Stimulated activated naive B cell treated with anti-CD40 and anti-IgM and Interleukin-4, amounts not matched to agents 10 μg/mL and 1 μg/mL and 100 μg/mL, for 72 hours (primary cell): ENCODE measurements at regions not wholly inside any gene's neighbourhood (a gene's known extent, or its start where the extent isn't known, plus 50 kb on each side); places are given as distances from the start of the nearest gene placed in this dataset.

Source experiments
- ATAC-seq, 2 donors: fragments of 150-1000 bp; cut with Tn5 transposase; replicated peaks; 2 replicates each; pipeline ENCODE4 v1.10.0; 2021; ENCODE audit warnings: moderate library complexity in 1 of 2
- DNase-seq: peaks from one replicate; pipeline ENCODE4 v3.0.0; 2021
- H3K27ac Mint-ChIP-seq: one replicate; pipeline ENCODE4 v1.8.0; 2022; ENCODE audit warnings: mild to moderate bottlenecking, mixed read lengths
- H3K27me3 Mint-ChIP-seq, 2 donors: one replicate each; pipeline ENCODE4 v1.8.0; 2022; ENCODE audit warnings: mixed read lengths in 2 of 2
- H3K36me3 Mint-ChIP-seq, 2 donors: one replicate each; pipeline ENCODE4 v1.8.0; 2022; ENCODE audit warnings: mixed read lengths in 2 of 2, mild to moderate bottlenecking in 1 of 2
- H3K4me1 Mint-ChIP-seq, 2 donors: one replicate each; pipeline ENCODE4 v1.8.0; 2022; ENCODE audit warnings: mixed read lengths in 2 of 2, mild to moderate bottlenecking in 1 of 2
- H3K4me3 Mint-ChIP-seq, 2 donors: one replicate each; pipeline ENCODE4 v1.8.0; 2022; ENCODE audit warnings: mild to moderate bottlenecking in 2 of 2, mixed read lengths in 2 of 2, moderate library complexity in 1 of 2
- H3K9me3 Mint-ChIP-seq, 2 donors: one replicate each; pipeline ENCODE4 v1.8.0; 2022; ENCODE audit warnings: mixed read lengths in 2 of 2, mild to moderate bottlenecking in 1 of 2

GRCh38 chr12:115450017-115450416 is 766.0 kb upstream of the TBX3 start:
- peaks cover 28 to 33% of the 10 kb centered on the region in 2 donors for H3K27me3 Mint-ChIP-seq
- H3K9me3 Mint-ChIP-seq, result peaks cover 0 to 1% of the 10 kb centered on the region in 2 donors
- H3K4me3 Mint-ChIP-seq, result no peak overlapping the region
- ATAC-seq (no peak), DNase-seq (no peak)
- H3K27ac Mint-ChIP-seq, result no peak overlapping the region
- H3K4me1 Mint-ChIP-seq, result peaks cover 4 to 5% of the 10 kb centered on the region in 2 donors
- peaks cover 0 to 4% of the 10 kb centered on the region in 2 donors for H3K36me3 Mint-ChIP-seq

GRCh38 chr12:115449526-115449925 is 765.6 kb upstream of the TBX3 start:
- no peak for DNase-seq

DNA sequence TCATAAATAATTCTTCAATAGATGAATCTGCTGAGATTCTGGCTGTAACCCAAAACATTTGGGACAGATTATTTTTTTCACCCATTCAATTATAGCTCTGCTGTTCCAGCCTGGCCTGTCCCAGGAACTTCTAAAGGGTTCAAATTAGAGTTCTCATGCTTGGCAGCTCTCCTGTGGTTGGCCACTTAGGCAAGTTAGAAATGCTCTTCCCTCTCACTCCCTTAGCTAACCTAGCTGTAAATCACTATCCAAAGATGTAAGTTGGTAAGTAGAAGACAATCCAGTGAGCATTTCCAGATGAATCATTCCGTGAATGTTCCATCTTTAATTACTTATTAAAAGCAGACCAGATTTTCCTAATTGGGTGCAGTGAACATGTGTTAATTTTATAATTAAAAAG is 760.4 kb upstream of the TBX3 start:
- Mint-ChIP-seq H3K27ac (no peak overlapping the region), H3K4me1 (no peaks in the 10 kb centered on the region), H3K27me3 (no peaks in the 10 kb centered on the region), H3K36me3 (no peaks in the 10 kb centered on the region), H3K4me3 (no peak overlapping the region), H3K9me3 (no peaks in the 10 kb centered on the region)
- ATAC-seq (no peak), DNase-seq (no peak)

More at GRCh38 chr12:115449526-115449925, 765.6 kb upstream of the TBX3 start:
- Mint-ChIP-seq H3K4me3 (no peak overlapping the region), H3K36me3 (peaks cover 0 to 4% of the 10 kb centered on the region in 2 donors), H3K4me1 (peaks cover 4 to 5% of the 10 kb centered on the region in 2 donors), H3K27ac (no peak overlapping the region), H3K27me3 (peaks cover 28 to 33% of the 10 kb centered on the region in 2 donors), H3K9me3 (peaks cover 0 to 1% of the 10 kb centered on the region in 2 donors)
- ATAC-seq, result no peak

DNA sequence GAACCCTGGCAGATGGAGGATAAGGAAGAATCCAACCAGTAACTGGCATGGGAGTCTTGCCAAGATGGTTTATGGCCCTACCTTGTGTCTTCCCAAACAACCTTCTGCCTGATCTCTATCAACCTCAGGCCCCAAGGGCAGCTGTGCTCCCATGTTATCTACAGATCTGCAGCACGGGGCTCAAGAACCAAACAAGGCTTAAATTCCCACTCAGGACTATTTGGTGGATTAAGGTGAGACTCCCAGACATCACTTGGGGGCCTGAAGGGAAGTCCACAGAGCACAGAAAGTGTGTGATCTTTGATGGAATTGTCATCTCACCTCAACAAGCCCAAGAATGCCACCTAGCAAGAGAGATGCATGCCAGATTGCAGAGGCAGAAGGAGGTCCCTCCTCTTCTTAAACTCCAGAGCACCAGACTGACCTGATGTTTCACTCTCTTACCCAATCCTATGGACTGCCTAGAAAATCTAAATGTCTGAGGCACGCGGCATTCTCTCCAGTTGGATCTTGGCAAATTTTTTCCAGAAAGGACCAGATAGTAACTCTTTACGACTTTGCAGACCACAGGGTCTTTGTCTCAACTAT is 759.5 kb upstream of the TBX3 start:
- ATAC-seq (no peak), DNase-seq (no peak)
- H3K4me3 Mint-ChIP-seq, result no peak overlapping the region
- no peak overlapping the region for H3K27ac Mint-ChIP-seq
- H3K27me3 Mint-ChIP-seq, result no peaks in the 10 kb centered on the region
- no peaks in the 10 kb centered on the region for H3K4me1 Mint-ChIP-seq
- peaks cover 0 to 2% of the 10 kb centered on the region in 2 donors for H3K9me3 Mint-ChIP-seq
- H3K36me3 Mint-ChIP-seq, result no peaks in the 10 kb centered on the region

DNA sequence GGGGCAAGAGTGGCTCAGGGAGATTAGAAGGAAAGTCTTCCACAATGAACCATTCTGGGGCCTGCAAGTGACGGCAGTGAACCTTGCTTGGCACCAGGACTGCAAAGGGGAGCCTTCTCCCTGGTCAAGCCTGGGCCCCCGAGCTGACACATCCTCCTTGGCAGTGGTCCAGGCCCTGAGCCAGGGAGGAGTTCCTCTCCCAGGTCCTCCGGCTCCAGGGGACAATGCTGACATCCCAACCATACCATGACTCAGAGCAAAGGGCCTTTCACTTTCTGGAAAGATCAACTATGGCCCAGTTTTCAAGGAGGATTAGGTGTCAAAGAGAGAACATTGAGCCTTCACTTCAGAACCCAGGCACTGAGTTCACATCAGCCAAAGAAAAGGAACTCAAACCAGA is 756.5 kb upstream of the TBX3 start:
- Mint-ChIP-seq H3K9me3 (peaks cover 0 to 3% of the 10 kb centered on the region in 2 donors), H3K4me3 (no peak overlapping the region), H3K27ac (no peak overlapping the region), H3K27me3 (peaks cover 0 to 4% of the 10 kb centered on the region in 2 donors), H3K36me3 (no peaks in the 10 kb centered on the region), H3K4me1 (no peaks in the 10 kb centered on the region)
- DNase-seq (no peak), ATAC-seq (no peak)

- Mint-ChIP-seq H3K4me1 (no peaks in the 10 kb centered on the region), H3K9me3 (peaks cover 0 to 3% of the 10 kb centered on the region in 2 donors), H3K27me3 (peaks cover 0 to 4% of the 10 kb centered on the region in 2 donors), H3K4me3 (no peak overlapping the region), H3K27ac (no peak overlapping the region), H3K36me3 (no peaks in the 10 kb centered on the region)
- no peak for DNase-seq
- ATAC-seq, result no peak
Measured at GRCh38 chr12:115439008-115439601, 755.1 kb upstream of the TBX3 start.

DNA sequence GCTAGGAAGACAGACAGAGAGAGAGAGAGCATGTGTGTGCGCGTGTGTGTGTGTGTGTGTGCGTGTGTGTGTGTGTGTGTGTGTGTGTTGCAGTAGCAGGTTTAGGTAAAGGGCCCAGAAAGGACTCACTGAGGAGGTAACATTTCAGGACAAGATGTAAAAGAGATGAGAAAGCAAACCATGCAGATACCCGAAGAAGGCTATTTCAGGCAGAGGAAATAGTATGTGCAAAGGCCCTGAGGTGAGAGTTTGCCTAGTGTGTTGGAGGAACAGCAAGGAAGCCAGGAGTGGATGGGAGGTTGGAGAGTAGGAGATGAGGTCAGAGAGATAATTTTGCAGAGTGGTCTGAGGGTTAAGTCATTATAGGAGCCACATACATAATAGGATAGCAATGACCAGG is 754.3 kb upstream of the TBX3 start:
- no peak overlapping the region for H3K4me3 Mint-ChIP-seq

DNA sequence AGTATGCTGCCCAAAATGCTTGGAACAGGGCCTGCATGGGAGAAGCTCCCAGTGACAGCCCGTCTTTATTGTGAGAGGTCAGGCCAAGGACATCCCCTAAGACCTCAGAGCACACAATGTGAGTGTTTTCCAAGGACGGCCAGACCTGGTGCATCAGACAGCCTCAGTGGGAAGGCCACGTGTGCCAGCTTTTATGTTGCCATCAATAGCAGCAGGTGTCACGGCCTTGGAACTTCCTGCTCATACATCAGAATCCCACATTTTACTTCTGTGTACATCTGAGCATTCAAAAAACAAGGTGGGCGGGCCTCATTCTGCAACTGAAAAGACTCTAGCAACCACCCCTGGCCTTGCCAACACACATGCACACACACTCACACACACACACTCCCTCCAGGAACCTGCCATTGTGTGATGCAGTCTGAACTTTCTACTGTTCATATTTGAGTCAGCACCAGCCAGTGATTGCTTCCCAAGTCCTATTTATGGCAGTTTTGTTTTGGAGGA is 753.1 kb upstream of the TBX3 start:
- H3K4me1 Mint-ChIP-seq, result no peaks in the 10 kb centered on the region
- H3K36me3 Mint-ChIP-seq, result no peaks in the 10 kb centered on the region
- H3K27ac Mint-ChIP-seq, result no peak overlapping the region
- ATAC-seq (no peak), DNase-seq (no peak)
- H3K27me3 Mint-ChIP-seq, result peaks cover 0 to 4% of the 10 kb centered on the region in 2 donors
- H3K4me3 Mint-ChIP-seq, result no peak overlapping the region
- peaks cover 0 to 3% of the 10 kb centered on the region in 2 donors for H3K9me3 Mint-ChIP-seq

More for the DNA sequence above, 754.3 kb upstream of the TBX3 start:
- H3K4me1 Mint-ChIP-seq, result no peaks in the 10 kb centered on the region
- peaks cover 0 to 4% of the 10 kb centered on the region in 2 donors for H3K27me3 Mint-ChIP-seq
- peaks cover 0 to 3% of the 10 kb centered on the region in 2 donors for H3K9me3 Mint-ChIP-seq
- H3K27ac Mint-ChIP-seq, result peak overlapping the region; percentile 28
- DNase-seq (no peak), ATAC-seq (no peak)
- no peaks in the 10 kb centered on the region for H3K36me3 Mint-ChIP-seq

- no peak for ATAC-seq
- Mint-ChIP-seq H3K36me3 (no peaks in the 10 kb centered on the region), H3K4me3 (no peak overlapping the region), H3K4me1 (no peaks in the 10 kb centered on the region), H3K9me3 (peaks cover 0 to 3% of the 10 kb centered on the region in 2 donors), H3K27me3 (peaks cover 0 to 4% of the 10 kb centered on the region in 2 donors), H3K27ac (no peak overlapping the region)
- no peak for DNase-seq
Measured at GRCh38 chr12:115433014-115433634, 749.1 kb upstream of the TBX3 start.

DNA sequence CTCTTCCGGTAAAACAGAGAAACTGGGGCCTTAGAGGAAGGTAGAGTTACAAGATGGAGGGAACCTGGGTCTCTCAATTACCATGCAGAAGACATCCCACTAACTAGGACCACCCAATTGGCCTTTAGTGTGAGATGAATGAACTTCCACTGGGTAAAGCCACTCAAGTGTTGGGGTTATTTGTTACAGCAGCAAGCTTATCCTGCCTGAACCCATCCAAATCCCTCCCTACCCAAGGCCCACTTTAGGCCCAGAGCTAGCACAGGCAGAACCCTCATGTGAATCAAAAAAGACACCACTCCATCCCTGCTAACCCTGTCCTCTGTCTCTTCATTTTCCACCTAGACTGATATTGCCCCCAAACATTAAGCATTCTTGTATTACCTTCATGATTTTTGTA is 746.7 kb upstream of the TBX3 start:
- H3K4me3 Mint-ChIP-seq, result no peak overlapping the region
- peaks cover 4% of the 10 kb centered on the region in 2 donors for H3K9me3 Mint-ChIP-seq
- DNase-seq, result no peak
- H3K27ac Mint-ChIP-seq, result no peak overlapping the region
- ATAC-seq, result no peak
- no peaks in the 10 kb centered on the region for H3K27me3 Mint-ChIP-seq
- H3K36me3 Mint-ChIP-seq, result no peaks in the 10 kb centered on the region
- H3K4me1 Mint-ChIP-seq, result no peaks in the 10 kb centered on the region

DNA sequence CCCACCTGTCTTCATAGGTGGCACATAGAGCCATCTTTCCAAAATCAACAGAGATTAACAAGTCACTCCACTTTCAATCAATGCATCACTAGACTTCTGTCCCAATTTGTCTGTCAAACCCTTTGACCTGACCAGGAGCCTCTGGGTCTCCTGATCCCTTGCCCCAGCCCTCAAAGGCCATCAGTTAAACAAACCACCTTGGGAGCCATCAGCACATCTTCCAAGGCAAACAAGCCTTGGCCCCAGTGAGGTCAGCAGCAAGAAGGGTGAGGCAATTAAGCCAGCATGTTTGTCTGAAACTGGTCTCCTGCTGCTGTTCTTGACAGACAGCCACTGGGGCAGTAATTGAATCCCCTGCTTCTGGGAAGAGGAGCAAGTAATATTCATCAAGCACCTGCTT is 742.8 kb upstream of the TBX3 start:
- Mint-ChIP-seq H3K27ac (no peak overlapping the region), H3K36me3 (no peaks in the 10 kb centered on the region), H3K4me1 (no peaks in the 10 kb centered on the region), H3K27me3 (no peaks in the 10 kb centered on the region), H3K4me3 (no peak overlapping the region), H3K9me3 (peaks cover 4% of the 10 kb centered on the region in 2 donors)
- DNase-seq, result no peak
- no peak for ATAC-seq

DNA sequence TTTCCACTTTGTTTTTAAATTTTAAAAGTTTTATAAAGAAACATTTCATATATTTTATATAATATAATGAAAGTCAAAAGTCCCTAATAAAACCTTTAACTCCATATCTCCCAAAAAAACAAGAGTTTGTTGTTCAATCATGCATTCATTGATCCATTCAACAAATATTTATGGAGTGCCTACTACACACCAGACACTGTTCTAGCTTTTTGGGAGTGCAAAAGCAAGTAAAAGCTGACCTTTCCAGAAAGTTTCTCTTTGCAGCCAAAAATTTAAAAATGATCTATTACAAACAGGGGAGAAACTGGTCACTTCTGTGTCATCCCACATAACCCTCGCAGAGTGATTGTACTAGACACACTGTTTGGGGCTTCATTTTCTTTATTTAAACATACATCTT is 740.0 kb upstream of the TBX3 start:
- H3K4me1 Mint-ChIP-seq, result no peaks in the 10 kb centered on the region
- no peak for ATAC-seq
- no peak overlapping the region for H3K27ac Mint-ChIP-seq
- DNase-seq, result no peak
- no peaks in the 10 kb centered on the region for H3K36me3 Mint-ChIP-seq
- H3K4me3 Mint-ChIP-seq, result no peak overlapping the region
- peaks cover 4% of the 10 kb centered on the region in 2 donors for H3K9me3 Mint-ChIP-seq
- H3K27me3 Mint-ChIP-seq, result no peaks in the 10 kb centered on the region

DNA sequence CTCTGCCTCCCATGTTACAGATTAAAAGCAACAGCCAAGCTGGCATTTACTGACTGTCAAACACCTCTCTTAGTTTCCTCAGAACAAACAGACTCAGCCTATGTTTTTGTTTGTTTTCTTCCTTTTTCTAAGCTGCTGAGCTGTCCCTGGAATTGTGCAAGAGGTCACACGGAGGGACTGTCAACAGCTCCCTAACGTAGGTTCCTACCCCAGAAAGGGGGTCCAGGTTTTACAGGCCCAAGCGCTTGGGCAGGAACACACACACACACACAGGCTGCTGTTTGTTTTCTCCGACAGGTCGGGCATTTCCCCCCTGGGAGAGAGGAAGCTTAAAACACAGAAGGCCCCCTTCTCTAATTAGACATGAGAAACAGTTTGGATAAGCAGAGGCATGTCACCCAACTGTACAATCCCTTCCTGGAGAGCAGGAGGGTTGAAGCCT is 739.6 kb upstream of the TBX3 start:
- no peak overlapping the region for H3K27ac Mint-ChIP-seq
- H3K9me3 Mint-ChIP-seq, result peaks cover 4% of the 10 kb centered on the region in 2 donors
- no peaks in the 10 kb centered on the region for H3K36me3 Mint-ChIP-seq
- no peaks in the 10 kb centered on the region for H3K4me1 Mint-ChIP-seq
- ATAC-seq (no peak), DNase-seq (no peak)
- H3K4me3 Mint-ChIP-seq, result no peak overlapping the region
- H3K27me3 Mint-ChIP-seq, result no peaks in the 10 kb centered on the region

GRCh38 chr12:115422845-115423545 is 739.0 kb upstream of the TBX3 start:
- H3K27ac Mint-ChIP-seq, result no peak overlapping the region
- DNase-seq (no peak), ATAC-seq (no peak)
- no peaks in the 10 kb centered on the region for H3K27me3 Mint-ChIP-seq
- H3K36me3 Mint-ChIP-seq, result no peaks in the 10 kb centered on the region
- peaks cover 4% of the 10 kb centered on the region in 2 donors for H3K9me3 Mint-ChIP-seq
- no peak overlapping the region for H3K4me3 Mint-ChIP-seq
- H3K4me1 Mint-ChIP-seq, result no peaks in the 10 kb centered on the region
